ENCODE measurements at regions not wholly inside any gene's neighbourhood (a gene's known extent, or its start where the extent isn't known, plus 50 kb on each side); places are given as distances from the start of the nearest gene placed in this dataset.

- no peaks in the 10 kb centered on the region for H3K9me3 ChIP-seq (ENCODE audit: insufficient read depth, low read length, severe bottlenecking)
- H3K79me2 ChIP-seq (ENCODE audit: insufficient read depth, low read length): no peaks in the 10 kb centered on the region
- no peaks in the 10 kb centered on the region for H3K27me3 ChIP-seq (ENCODE audit: insufficient read depth, low read length, poor library complexity)
- TF ChIP-seq EZH2 (IDR thresholded peaks at IDR 0.05; ENCODE audit: borderline replicate concordance, low read depth, low read length, severe bottlenecking) (no peak), CTCF (IDR thresholded peaks at IDR 0.05; ENCODE audit: borderline replicate concordance, extremely low read depth, low read length, poor library complexity, severe bottlenecking) (no peak)
- H3K36me3 ChIP-seq (ENCODE audit: insufficient read depth, low read length): no peaks in the 10 kb centered on the region
- no peaks in the 10 kb centered on the region for H3K4me1 ChIP-seq (ENCODE audit: insufficient read depth, low read length)
- DNase-seq: no peak
- H4K20me1 ChIP-seq (ENCODE audit: insufficient read depth, low read length): no peaks in the 10 kb centered on the region
- H3K9ac ChIP-seq (ENCODE audit: low read depth, low read length): no peak overlapping the region
- no peak overlapping the region for H3K4me2 ChIP-seq (ENCODE audit: insufficient read depth, low read length)
- no peak overlapping the region for H3K27ac ChIP-seq (ENCODE audit: low read length)
- ATAC-seq (ENCODE audit: insufficient read depth, low read depth): no peak
- H3K4me3 ChIP-seq (ENCODE audit: low read depth in 1 of 2, low read length in 2 of 2): no peak overlapping the region
- H2AFZ ChIP-seq (ENCODE audit: low read depth, low read length): no peak overlapping the region
Measured at GRCh38 chr2:117691595-117691994, 122.9 kb upstream of the DDX18 start.

GRCh38 chr2:117692001-117692763 lies 122.3 kb upstream of the DDX18 start:
- Histone ChIP-seq H3K4me2 (ENCODE audit: insufficient read depth, low read length) (no peak overlapping the region), H2AFZ (ENCODE audit: low read depth, low read length) (no peak overlapping the region), H3K36me3 (ENCODE audit: insufficient read depth, low read length) (no peaks in the 10 kb centered on the region), H3K4me3 (ENCODE audit: low read depth in 1 of 2, low read length in 2 of 2) (no peak overlapping the region), H3K4me1 (ENCODE audit: insufficient read depth, low read length) (no peaks in the 10 kb centered on the region), H3K27me3 (ENCODE audit: insufficient read depth, low read length, poor library complexity) (no peaks in the 10 kb centered on the region), H3K9me3 (ENCODE audit: insufficient read depth, low read length, severe bottlenecking) (no peaks in the 10 kb centered on the region), H3K9ac (ENCODE audit: low read depth, low read length) (no peak overlapping the region), H4K20me1 (ENCODE audit: insufficient read depth, low read length) (no peaks in the 10 kb centered on the region), H3K27ac (ENCODE audit: low read length) (no peak overlapping the region), H3K79me2 (ENCODE audit: insufficient read depth, low read length) (no peaks in the 10 kb centered on the region)
- DNase-seq: no peak
- ATAC-seq (ENCODE audit: insufficient read depth, low read depth): no peak
- TF ChIP-seq CTCF (IDR thresholded peaks at IDR 0.05; ENCODE audit: borderline replicate concordance, extremely low read depth, low read length, poor library complexity, severe bottlenecking): no peak
- no peak for TF ChIP-seq EZH2 (IDR thresholded peaks at IDR 0.05; ENCODE audit: borderline replicate concordance, low read depth, low read length, severe bottlenecking)

GRCh38 chr2:117693154-117693553 lies 121.3 kb upstream of the DDX18 start:
- Histone ChIP-seq H3K9ac (ENCODE audit: low read depth, low read length) (no peak overlapping the region), H4K20me1 (ENCODE audit: insufficient read depth, low read length) (no peaks in the 10 kb centered on the region), H3K79me2 (ENCODE audit: insufficient read depth, low read length) (no peaks in the 10 kb centered on the region), H3K4me1 (ENCODE audit: insufficient read depth, low read length) (no peaks in the 10 kb centered on the region), H3K36me3 (ENCODE audit: insufficient read depth, low read length) (no peaks in the 10 kb centered on the region), H3K27me3 (ENCODE audit: insufficient read depth, low read length, poor library complexity) (no peaks in the 10 kb centered on the region), H3K4me3 (ENCODE audit: low read depth in 1 of 2, low read length in 2 of 2) (no peak overlapping the region), H3K4me2 (ENCODE audit: insufficient read depth, low read length) (no peak overlapping the region), H3K9me3 (ENCODE audit: insufficient read depth, low read length, severe bottlenecking) (no peaks in the 10 kb centered on the region), H3K27ac (ENCODE audit: low read length) (no peak overlapping the region), H2AFZ (ENCODE audit: low read depth, low read length) (no peak overlapping the region)
- TF ChIP-seq CTCF (IDR thresholded peaks at IDR 0.05; ENCODE audit: borderline replicate concordance, extremely low read depth, low read length, poor library complexity, severe bottlenecking) (no peak), EZH2 (IDR thresholded peaks at IDR 0.05; ENCODE audit: borderline replicate concordance, low read depth, low read length, severe bottlenecking) (no peak)
- no peak for DNase-seq
- no peak for ATAC-seq (ENCODE audit: insufficient read depth, low read depth)

Measured in DND-41 (cell line).